ENCODE measurements at regions not wholly inside any gene's neighbourhood (a gene's known extent, or its start where the extent isn't known, plus 50 kb on each side); places are given as distances from the start of the nearest gene placed in this dataset.

GRCh38 chr1:73778471-73778870 is 419.5 kb downstream of the LRRIQ3 start:
- Mint-ChIP-seq H3K4me3 (no peak overlapping the region), H3K9me3 (no peaks in the 10 kb centered on the region), H3K4me1 (ENCODE audit: low read depth) (no peaks in the 10 kb centered on the region), H3K36me3 (ENCODE audit: low read depth) (no peaks in the 10 kb centered on the region), H3K27me3 (ENCODE audit: low read depth) (no peaks in the 10 kb centered on the region), H3K27ac (no peak overlapping the region)
- no peak for DNase-seq (ENCODE audit: low spot score)

GRCh38 chr1:73775896-73776295 is 422.1 kb downstream of the LRRIQ3 start:
- no peaks in the 10 kb centered on the region for H3K36me3 Mint-ChIP-seq (ENCODE audit: low read depth)
- no peak overlapping the region for H3K27ac Mint-ChIP-seq
- no peaks in the 10 kb centered on the region for H3K4me1 Mint-ChIP-seq (ENCODE audit: low read depth)
- no peak for DNase-seq (ENCODE audit: low spot score)
- no peaks in the 10 kb centered on the region for H3K27me3 Mint-ChIP-seq (ENCODE audit: low read depth)
- H3K4me3 Mint-ChIP-seq: no peak overlapping the region
- H3K9me3 Mint-ChIP-seq: no peaks in the 10 kb centered on the region

GRCh38 chr1:73772941-73773340 is 425.0 kb downstream of the LRRIQ3 start:
- H3K4me1 Mint-ChIP-seq (ENCODE audit: low read depth): no peaks in the 10 kb centered on the region
- H3K27ac Mint-ChIP-seq: no peak overlapping the region
- no peaks in the 10 kb centered on the region for H3K36me3 Mint-ChIP-seq (ENCODE audit: low read depth)
- H3K27me3 Mint-ChIP-seq (ENCODE audit: low read depth): no peaks in the 10 kb centered on the region
- DNase-seq (ENCODE audit: low spot score): no peak
- no peaks in the 10 kb centered on the region for H3K9me3 Mint-ChIP-seq
- no peak overlapping the region for H3K4me3 Mint-ChIP-seq

GRCh38 chr1:73771396-73771795 is 426.6 kb downstream of the LRRIQ3 start:
- DNase-seq (ENCODE audit: low spot score): no peak
- Mint-ChIP-seq H3K9me3 (no peaks in the 10 kb centered on the region), H3K36me3 (ENCODE audit: low read depth) (no peaks in the 10 kb centered on the region), H3K4me1 (ENCODE audit: low read depth) (no peaks in the 10 kb centered on the region), H3K27me3 (ENCODE audit: low read depth) (no peaks in the 10 kb centered on the region), H3K4me3 (no peak overlapping the region), H3K27ac (no peak overlapping the region)

GRCh38 chr1:73770109-73770905 is 427.7 kb downstream of the LRRIQ3 start:
- H3K36me3 Mint-ChIP-seq (ENCODE audit: low read depth): no peaks in the 10 kb centered on the region
- no peak for DNase-seq (ENCODE audit: low spot score)
- no peaks in the 10 kb centered on the region for H3K27me3 Mint-ChIP-seq (ENCODE audit: low read depth)
- no peak overlapping the region for H3K27ac Mint-ChIP-seq
- H3K4me1 Mint-ChIP-seq (ENCODE audit: low read depth): no peaks in the 10 kb centered on the region
- H3K9me3 Mint-ChIP-seq: no peaks in the 10 kb centered on the region
- no peak overlapping the region for H3K4me3 Mint-ChIP-seq

- H3K27ac Mint-ChIP-seq: no peak overlapping the region
These were observed 431.1 kb downstream of the LRRIQ3 start for GRCh38 chr1:73766786-73767348.

GRCh38 chr1:73765551-73766233 is 432.3 kb downstream of the LRRIQ3 start:
- Mint-ChIP-seq H3K36me3 (ENCODE audit: low read depth) (no peaks in the 10 kb centered on the region), H3K4me3 (no peak overlapping the region), H3K4me1 (ENCODE audit: low read depth) (no peaks in the 10 kb centered on the region), H3K9me3 (no peaks in the 10 kb centered on the region), H3K27ac (no peak overlapping the region), H3K27me3 (ENCODE audit: low read depth) (no peaks in the 10 kb centered on the region)
- DNase-seq (ENCODE audit: low spot score): no peak

More at GRCh38 chr1:73766786-73767348, 431.1 kb downstream of the LRRIQ3 start:
- H3K27me3 Mint-ChIP-seq (ENCODE audit: low read depth): no peaks in the 10 kb centered on the region
- H3K9me3 Mint-ChIP-seq: no peaks in the 10 kb centered on the region
- no peaks in the 10 kb centered on the region for H3K36me3 Mint-ChIP-seq (ENCODE audit: low read depth)
- H3K4me1 Mint-ChIP-seq (ENCODE audit: low read depth): no peaks in the 10 kb centered on the region
- no peak overlapping the region for H3K4me3 Mint-ChIP-seq
- DNase-seq (ENCODE audit: low spot score): no peak

- Mint-ChIP-seq H3K36me3 (ENCODE audit: low read depth) (no peaks in the 10 kb centered on the region), H3K4me1 (ENCODE audit: low read depth) (no peaks in the 10 kb centered on the region), H3K9me3 (no peaks in the 10 kb centered on the region), H3K27me3 (ENCODE audit: low read depth) (no peaks in the 10 kb centered on the region), H3K4me3 (no peak overlapping the region), H3K27ac (no peak overlapping the region)
- DNase-seq (ENCODE audit: low spot score): no peak
These were observed 436.4 kb downstream of the LRRIQ3 start for GRCh38 chr1:73761559-73761958.

- no peak for DNase-seq (ENCODE audit: low spot score)
- Mint-ChIP-seq H3K36me3 (ENCODE audit: low read depth) (no peaks in the 10 kb centered on the region), H3K4me3 (no peak overlapping the region), H3K9me3 (no peaks in the 10 kb centered on the region), H3K27ac (no peak overlapping the region), H3K4me1 (ENCODE audit: low read depth) (no peaks in the 10 kb centered on the region), H3K27me3 (ENCODE audit: low read depth) (no peaks in the 10 kb centered on the region)
These were observed 439.0 kb downstream of the LRRIQ3 start for GRCh38 chr1:73759011-73759410.

GRCh38 chr1:73756817-73757216 is 441.2 kb downstream of the LRRIQ3 start:
- Mint-ChIP-seq H3K9me3 (no peaks in the 10 kb centered on the region), H3K4me3 (no peak overlapping the region), H3K27ac (no peak overlapping the region), H3K36me3 (ENCODE audit: low read depth) (no peaks in the 10 kb centered on the region), H3K27me3 (ENCODE audit: low read depth) (no peaks in the 10 kb centered on the region), H3K4me1 (ENCODE audit: low read depth) (no peaks in the 10 kb centered on the region)
- DNase-seq (ENCODE audit: low spot score): no peak

GRCh38 chr1:73755649-73756048 is 442.3 kb downstream of the LRRIQ3 start:
- Mint-ChIP-seq H3K9me3 (no peaks in the 10 kb centered on the region), H3K36me3 (ENCODE audit: low read depth) (no peaks in the 10 kb centered on the region), H3K4me1 (ENCODE audit: low read depth) (no peaks in the 10 kb centered on the region), H3K27ac (no peak overlapping the region), H3K4me3 (no peak overlapping the region), H3K27me3 (ENCODE audit: low read depth) (no peaks in the 10 kb centered on the region)
- DNase-seq (ENCODE audit: low spot score): no peak

- no peak overlapping the region for H3K27ac Mint-ChIP-seq
- peaks cover 10% of the 10 kb centered on the region for H3K9me3 Mint-ChIP-seq
- no peaks in the 10 kb centered on the region for H3K4me1 Mint-ChIP-seq (ENCODE audit: low read depth)
- H3K36me3 Mint-ChIP-seq (ENCODE audit: low read depth): no peaks in the 10 kb centered on the region
- no peaks in the 10 kb centered on the region for H3K27me3 Mint-ChIP-seq (ENCODE audit: low read depth)
- H3K4me3 Mint-ChIP-seq: no peak overlapping the region
- no peak for DNase-seq (ENCODE audit: low spot score)
These were observed 448.0 kb downstream of the LRRIQ3 start for GRCh38 chr1:73749996-73750395.

- no peak for DNase-seq (ENCODE audit: low spot score)
- no peaks in the 10 kb centered on the region for H3K27me3 Mint-ChIP-seq (ENCODE audit: low read depth)
- no peaks in the 10 kb centered on the region for H3K4me1 Mint-ChIP-seq (ENCODE audit: low read depth)
- no peak overlapping the region for H3K27ac Mint-ChIP-seq
- peaks cover 17% of the 10 kb centered on the region for H3K9me3 Mint-ChIP-seq
- H3K4me3 Mint-ChIP-seq: no peak overlapping the region
- no peaks in the 10 kb centered on the region for H3K36me3 Mint-ChIP-seq (ENCODE audit: low read depth)
These were observed 453.0 kb downstream of the LRRIQ3 start for GRCh38 chr1:73744985-73745384.

- no peaks in the 10 kb centered on the region for H3K27me3 Mint-ChIP-seq (ENCODE audit: low read depth)
- no peaks in the 10 kb centered on the region for H3K4me1 Mint-ChIP-seq (ENCODE audit: low read depth)
- H3K36me3 Mint-ChIP-seq (ENCODE audit: low read depth): no peaks in the 10 kb centered on the region
- no peak for DNase-seq (ENCODE audit: low spot score)
- H3K9me3 Mint-ChIP-seq: no peaks in the 10 kb centered on the region
- no peak overlapping the region for H3K27ac Mint-ChIP-seq
- H3K4me3 Mint-ChIP-seq: no peak overlapping the region
These were observed 461.9 kb downstream of the LRRIQ3 start for GRCh38 chr1:73736125-73736524.

Measured in T-helper 2 cell treated with Interferon-gamma antibody and Interleukin-4, amounts not matched to agents 5 μg/mL and 100 μg/mL, for 36 hours (primary cell).